Body of pancreas (tissue), 4 donors: ENCODE measurements at regions not wholly inside any gene's neighbourhood (a gene's known extent, or its start where the extent isn't known, plus 50 kb on each side); places are given as distances from the start of the nearest gene placed in this dataset.

Source experiments
- ATAC-seq: fragments of 150-250 bp; one replicate; pipeline ENCODE4 v1.9.1; 2016
- DNase-seq, 4 donors: peaks; one replicate each; pipeline ENCODE4 v3.0.0-alpha.2; 2019
- H3K27ac ChIP-seq, 4 donors: fragments of 200-600 bp; sonication (generic); 1 replicate in 3 of 4; 2 replicates in 1 of 4; pipeline versions ENCODE4 v1.5.1 to v1.6.1; 2016 to 2019; ENCODE audit warnings: mild to moderate bottlenecking in 1 of 4, mixed read lengths in 1 of 4, moderate library complexity in 1 of 4
- H3K27me3 ChIP-seq, 2 donors: fragments of 200-600 bp; sonication (generic); one replicate each; pipeline ENCODE4 v1.6.0; 2016; ENCODE audit warnings: mild to moderate bottlenecking in 1 of 2
- H3K36me3 ChIP-seq, 2 donors: fragments of 200-600 bp; sonication (generic); replicated peaks in 1 of 2; 2 replicates each; pipeline ENCODE4 v1.5.1; 2016; ENCODE audit warnings: low read depth in 2 of 2; ENCODE audit not compliant: insufficient read depth in 1 of 2
- H3K4me1 ChIP-seq: fragments of 200-600 bp; sonication (generic); one replicate; pipeline ENCODE4 v1.6.0; 2016
- H3K4me3 ChIP-seq, 2 donors: fragments of 200-600 bp; sonication (generic); 1 replicate in 1 of 2; 2 replicates in 1 of 2; pipeline ENCODE4 v1.5.1; 2016 to 2019
- H3K9me3 ChIP-seq, 3 donors: fragments of 200-600 bp; sonication (generic); 1 replicate in 2 of 3; 2 replicates in 1 of 3; pipeline ENCODE4 v1.5.1; 2016
- CTCF ChIP-seq, 7 experiments: fragments of 450-650 bp in 4 of 7; fragments of 200-600 bp in 3 of 7; sonication (generic) in 3 of 7; IDR thresholded peaks; one replicate each; pipeline ENCODE4 v1.5.1; 2016 to 2019; ENCODE audit warnings: antibody characterized with exemption in 7 of 7
- POLR2A ChIP-seq, 3 donors: fragments of 450-650 bp; IDR thresholded peaks; one replicate each; pipeline ENCODE4 v1.6.1; 2016; ENCODE audit warnings: antibody characterized with exemption in 3 of 3, mild to moderate bottlenecking in 2 of 3
- WGBS, 2 donors: methylation state at CpG; one replicate each; pipeline ENCODE4 v1.1.5; 2017; 5-methylcytosine and 5-hydroxymethylcytosine counted together
- intact Hi-C: fragments of 100-400 bp; cut with DNase I; formaldehyde crosslinking; loops from one replicate; pipeline ENCODE4 v1.15.1; 2023

DNA sequence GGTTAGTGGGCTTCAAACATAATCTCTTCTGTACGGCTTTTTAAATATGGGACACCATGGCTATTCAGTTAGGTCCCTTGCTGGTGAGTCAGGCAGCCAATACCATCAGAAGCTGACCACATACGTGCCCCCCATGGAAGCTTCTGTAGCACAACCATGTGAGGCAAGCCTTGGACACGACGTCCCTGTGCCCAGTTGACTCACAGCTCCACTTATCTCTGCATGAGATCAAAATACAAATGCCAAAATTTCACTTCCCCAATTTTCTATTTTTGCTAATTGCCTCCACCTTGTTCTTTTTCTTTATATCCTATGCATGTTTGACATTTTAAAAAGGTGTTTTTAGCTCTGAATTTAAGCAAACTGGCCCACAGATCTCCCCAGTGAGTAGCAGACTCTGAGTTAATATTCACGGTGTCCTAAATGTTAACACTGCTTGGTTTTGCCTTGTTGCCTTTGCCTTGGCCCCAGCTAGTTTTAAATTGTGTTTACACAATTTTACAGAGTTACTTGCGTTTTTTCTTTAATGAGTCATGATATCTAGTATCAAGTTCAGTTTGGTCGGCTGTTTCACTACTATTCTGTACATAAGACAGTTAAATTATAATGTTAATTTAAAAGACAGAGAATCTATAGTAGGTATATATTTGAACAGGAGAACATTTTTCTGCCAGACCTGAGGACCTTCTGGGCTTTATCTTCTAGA is 77.5 kb downstream of the CDCA7 start:
- no peaks in the 10 kb centered on the region for H3K36me3 ChIP-seq
- DNase-seq (no peak), ATAC-seq (no peak)
- WGBS, 2 donors, result 58 to 62% methylated on average over 7 of the region's 7 CpGs
- H3K4me3 ChIP-seq, result no peak overlapping the region
- TF ChIP-seq POLR2A (IDR thresholded peaks at IDR 0.05), result no peak
- TF ChIP-seq CTCF (IDR thresholded peaks at IDR 0.05), result no peak
- intact Hi-C loops, result no loop called here
- no peaks in the 10 kb centered on the region for H3K27me3 ChIP-seq
- no peaks in the 10 kb centered on the region for H3K9me3 ChIP-seq
- no peak overlapping the region for H3K27ac ChIP-seq
- no peaks in the 10 kb centered on the region for H3K4me1 ChIP-seq

DNA sequence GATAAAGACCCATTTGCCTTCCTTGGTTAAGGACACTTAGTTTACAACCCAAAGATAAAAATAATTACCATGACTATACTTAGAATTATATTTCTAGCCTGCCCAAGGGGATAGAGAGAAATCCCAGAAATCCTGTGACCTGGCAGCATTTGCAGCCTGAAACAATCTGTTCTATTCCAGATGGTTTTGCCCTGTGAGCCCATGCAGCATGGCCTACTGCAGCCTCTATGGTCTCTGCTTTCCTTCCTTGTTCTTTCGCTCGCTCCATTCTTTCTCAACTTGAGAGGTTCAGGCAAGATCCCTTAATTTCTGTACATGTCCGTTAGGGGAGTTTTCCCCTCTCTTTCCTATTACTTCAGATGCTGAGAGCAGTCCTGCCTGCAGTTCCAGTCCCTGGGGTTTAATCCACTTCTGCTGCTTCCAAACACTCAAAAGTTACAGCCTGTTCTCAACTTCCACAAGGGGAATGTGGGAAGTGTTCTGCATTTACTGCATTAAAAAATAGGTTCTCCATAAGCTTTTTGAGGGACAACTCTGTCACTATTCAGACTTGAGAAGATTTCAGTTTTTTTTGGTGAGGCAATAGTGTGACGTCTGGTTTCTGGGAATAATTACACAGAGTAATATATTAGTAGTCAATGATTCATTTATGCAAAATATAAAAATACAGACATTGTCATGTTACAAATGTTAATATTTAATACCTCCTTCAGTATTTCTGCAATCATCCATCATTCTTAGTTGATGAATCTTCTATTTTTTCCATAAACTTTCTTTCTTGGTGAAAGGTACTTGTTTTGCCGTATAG is 80.3 kb downstream of the CDCA7 start:
- Histone ChIP-seq H3K9me3 (no peaks in the 10 kb centered on the region), H3K36me3 (no peaks in the 10 kb centered on the region), H3K4me1 (no peaks in the 10 kb centered on the region), H3K27me3 (no peaks in the 10 kb centered on the region), H3K27ac (no peak overlapping the region), H3K4me3 (no peak overlapping the region)
- DNase-seq (no peak), ATAC-seq (no peak)
- TF ChIP-seq CTCF (IDR thresholded peaks at IDR 0.05) (no peak), POLR2A (IDR thresholded peaks at IDR 0.05) (no peak)
- 69 to 75% methylated on average over 5 of the region's 5 CpGs for WGBS, 2 donors
- intact Hi-C loops, result no loop called here

DNA sequence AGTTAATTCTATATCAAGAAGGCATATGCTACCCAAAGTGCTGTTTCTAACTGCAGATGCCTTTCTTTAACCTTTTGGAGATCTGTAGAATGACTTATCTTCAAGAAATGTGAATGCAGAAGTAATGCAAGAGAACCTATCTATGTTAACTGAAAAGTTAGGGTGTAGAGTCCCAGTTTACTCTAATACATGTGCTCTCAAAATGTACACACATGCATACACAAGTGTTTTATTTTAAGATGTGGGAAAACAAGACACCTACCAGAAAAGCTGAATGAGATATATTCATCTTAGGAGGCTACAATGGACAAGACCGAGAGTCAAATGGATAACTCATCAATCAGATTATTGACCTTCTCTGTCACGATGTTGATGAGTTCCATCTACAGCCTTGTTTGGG is 80.9 kb downstream of the CDCA7 start:
- no peak overlapping the region for H3K27ac ChIP-seq
- intact Hi-C loops, result no loop called here
- 75 to 80% methylated on average over 2 of the region's 2 CpGs for WGBS, 2 donors
- no peaks in the 10 kb centered on the region for H3K36me3 ChIP-seq
- no peaks in the 10 kb centered on the region for H3K4me1 ChIP-seq
- no peak for TF ChIP-seq POLR2A (IDR thresholded peaks at IDR 0.05)
- TF ChIP-seq CTCF (IDR thresholded peaks at IDR 0.05), result no peak
- ATAC-seq (no peak), DNase-seq (no peak)
- no peak overlapping the region for H3K4me3 ChIP-seq
- no peaks in the 10 kb centered on the region for H3K27me3 ChIP-seq
- no peaks in the 10 kb centered on the region for H3K9me3 ChIP-seq

DNA sequence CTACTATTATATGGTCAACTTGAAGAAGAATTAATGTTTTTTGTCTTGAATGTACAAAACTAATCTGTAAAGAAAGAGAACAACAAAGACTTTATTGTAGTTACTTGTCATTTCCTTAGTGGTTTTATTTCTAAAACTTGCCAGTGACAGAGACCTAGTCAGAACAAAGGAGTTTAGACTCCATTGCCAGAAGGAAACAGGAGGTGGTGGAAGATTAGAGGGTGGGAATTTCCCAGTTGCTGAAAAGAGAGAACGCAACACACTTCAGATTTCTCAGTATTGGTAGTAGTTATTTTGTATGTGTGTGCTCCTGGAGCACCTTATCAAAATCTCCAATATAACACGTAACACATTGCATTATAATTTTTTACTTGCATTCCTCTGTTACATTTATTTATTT is 81.4 kb downstream of the CDCA7 start:
- no peak overlapping the region for H3K27ac ChIP-seq
- DNase-seq (no peak), ATAC-seq (no peak)
- H3K36me3 ChIP-seq, result no peaks in the 10 kb centered on the region
- WGBS, 2 donors, result 77 to 89% methylated on average over 2 of the region's 2 CpGs
- intact Hi-C loops, result no loop called here
- no peaks in the 10 kb centered on the region for H3K4me1 ChIP-seq
- H3K27me3 ChIP-seq, result no peaks in the 10 kb centered on the region
- TF ChIP-seq POLR2A (IDR thresholded peaks at IDR 0.05), result no peak
- TF ChIP-seq CTCF (IDR thresholded peaks at IDR 0.05), result no peak
- no peaks in the 10 kb centered on the region for H3K9me3 ChIP-seq
- no peak overlapping the region for H3K4me3 ChIP-seq
